LNCAP (cell line): ENCODE measurements at regions not wholly inside any gene's neighbourhood (a gene's known extent, or its start where the extent isn't known, plus 50 kb on each side); places are given as distances from the start of the nearest gene placed in this dataset.

Experiments used
- CTCF ChIP-seq: fragments of 450-650 bp; IDR thresholded peaks from 2 replicates; pipeline ENCODE4 v1.5.1; 2017; ENCODE audit warnings: mild to moderate bottlenecking

- no peak for TF ChIP-seq CTCF
These were observed 486.0 kb upstream of the CHRM3 start for GRCh38 chr1:238900334-238900865.

GRCh38 chr1:238898856-238899255, 487.5 kb upstream of the CHRM3 start:
- no peak for TF ChIP-seq CTCF

GRCh38 chr1:238895911-238896310, 490.5 kb upstream of the CHRM3 start:
- no peak for TF ChIP-seq CTCF

- no peak for TF ChIP-seq CTCF
These were observed 493.8 kb upstream of the CHRM3 start for GRCh38 chr1:238892612-238893011.

- no peak for TF ChIP-seq CTCF
These were observed 524.9 kb upstream of the CHRM3 start for GRCh38 chr1:238861342-238862066.

- no peak for TF ChIP-seq CTCF
These were observed 552.4 kb upstream of the CHRM3 start for GRCh38 chr1:238833919-238834318.

- TF ChIP-seq CTCF, result no peak
These were observed 554.3 kb upstream of the CHRM3 start for GRCh38 chr1:238832106-238832505.
